ENCODE measurements at regions not wholly inside any gene's neighbourhood (a gene's known extent, or its start where the extent isn't known, plus 50 kb on each side); places are given as distances from the start of the nearest gene placed in this dataset.

- Histone ChIP-seq H3K9me3 (no peaks in the 10 kb centered on the region), H3K27ac (replicated peaks in 1 of 4) (no peak overlapping the region), H3K4me3 (no peak overlapping the region), H3K36me3 (no peaks in the 10 kb centered on the region), H3K4me1 (no peaks in the 10 kb centered on the region), H3K27me3 (no peaks in the 10 kb centered on the region)
- 94% methylated on average over 3 of the region's 3 CpGs for WGBS
- TF ChIP-seq EP300 (IDR thresholded peaks at IDR 0.05) (no peak), POLR2AphosphoS5 (IDR thresholded peaks at IDR 0.05) (no peak), CTCF (IDR thresholded peaks at IDR 0.05) (no peak), POLR2A (IDR thresholded peaks at IDR 0.05; ENCODE audit: low read depth) (no peak)
- DNase-seq (ENCODE audit: extremely low spot score): no peak
- intact Hi-C loops (cut with DNase I): no loop called here
Observed at GRCh38 chr2:181285116-181285515, 172.1 kb upstream of the ITGA4 start.

GRCh38 chr2:181289698-181290097 is 167.5 kb upstream of the ITGA4 start:
- no peaks in the 10 kb centered on the region for H3K4me1 ChIP-seq
- H3K27ac ChIP-seq (replicated peaks in 1 of 4): no peak overlapping the region
- intact Hi-C loops (cut with DNase I): no loop called here
- DNase-seq (ENCODE audit: extremely low spot score): no peak
- no peaks in the 10 kb centered on the region for H3K27me3 ChIP-seq
- TF ChIP-seq EP300 (IDR thresholded peaks at IDR 0.05): no peak
- no peak for TF ChIP-seq POLR2A (IDR thresholded peaks at IDR 0.05; ENCODE audit: low read depth)
- no peak for TF ChIP-seq CTCF (IDR thresholded peaks at IDR 0.05)
- no peak for TF ChIP-seq POLR2AphosphoS5 (IDR thresholded peaks at IDR 0.05)
- H3K9me3 ChIP-seq: peaks cover 0 to 3% (median under 1%) of the 10 kb centered on the region in 4 donors
- H3K4me3 ChIP-seq: no peak overlapping the region
- WGBS: 90% methylated on average over 3 of the region's 3 CpGs
- no peaks in the 10 kb centered on the region for H3K36me3 ChIP-seq

DNA sequence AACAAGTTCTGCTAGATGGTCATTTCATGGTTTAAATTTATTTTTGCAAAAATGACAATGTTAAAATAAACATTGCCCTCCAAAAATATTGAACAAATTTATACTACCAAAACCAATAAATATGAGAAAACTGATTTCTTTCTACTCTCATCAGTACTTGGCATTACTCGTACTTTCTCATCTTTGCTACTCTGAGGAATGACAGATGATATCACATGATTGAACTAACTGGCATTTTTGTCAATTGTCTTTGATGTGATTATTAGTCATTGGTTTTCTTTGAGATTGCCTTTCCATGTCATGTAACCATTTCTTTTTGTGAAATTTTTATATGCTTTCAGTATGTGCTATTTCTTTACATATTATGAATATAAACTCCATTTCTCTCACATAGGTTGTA is 167.0 kb upstream of the ITGA4 start:
- no peak for DNase-seq (ENCODE audit: extremely low spot score)
- H3K4me3 ChIP-seq: no peak overlapping the region
- no peaks in the 10 kb centered on the region for H3K4me1 ChIP-seq
- TF ChIP-seq CTCF (IDR thresholded peaks at IDR 0.05) (no peak), POLR2A (IDR thresholded peaks at IDR 0.05; ENCODE audit: low read depth) (no peak), POLR2AphosphoS5 (IDR thresholded peaks at IDR 0.05) (no peak), EP300 (IDR thresholded peaks at IDR 0.05) (no peak)
- no peak overlapping the region for H3K27ac ChIP-seq (replicated peaks in 1 of 4)
- H3K27me3 ChIP-seq: no peaks in the 10 kb centered on the region
- intact Hi-C loops (cut with DNase I): no loop called here
- 93% methylated on average over 1 of the region's 1 CpG for WGBS
- no peaks in the 10 kb centered on the region for H3K36me3 ChIP-seq
- H3K9me3 ChIP-seq: peaks cover 0 to 7% (median 3%) of the 10 kb centered on the region in 4 donors

DNA sequence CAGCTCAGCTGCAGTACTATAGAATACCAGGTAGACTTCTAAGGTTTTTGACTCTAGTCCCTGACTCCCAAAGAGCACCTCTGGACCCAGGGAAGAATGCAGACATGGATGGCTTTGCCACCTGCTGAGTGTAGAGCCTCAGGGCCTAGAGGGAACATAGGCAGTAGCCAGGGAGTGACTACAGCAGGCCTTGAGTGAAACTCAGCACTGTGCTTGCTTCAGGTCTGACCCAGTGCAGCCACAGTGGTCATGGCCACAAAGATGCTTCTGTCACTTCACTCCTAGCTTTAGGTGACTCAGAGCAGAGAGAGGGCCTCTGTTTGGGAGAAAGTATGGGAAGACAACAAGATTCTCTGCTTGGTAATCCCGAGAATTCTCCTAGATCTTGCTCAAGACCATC is 162.2 kb upstream of the ITGA4 start:
- Histone ChIP-seq H3K27ac (replicated peaks in 1 of 4) (no peak overlapping the region), H3K4me3 (no peak overlapping the region), H3K4me1 (no peaks in the 10 kb centered on the region), H3K27me3 (no peaks in the 10 kb centered on the region), H3K36me3 (no peaks in the 10 kb centered on the region), H3K9me3 (peaks cover 0 to 17% (median 13%) of the 10 kb centered on the region in 4 donors)
- WGBS: 100% methylated on average over 1 of the region's 1 CpG
- no peak for TF ChIP-seq POLR2A (IDR thresholded peaks at IDR 0.05; ENCODE audit: low read depth)
- no peak for TF ChIP-seq EP300 (IDR thresholded peaks at IDR 0.05)
- no peak for TF ChIP-seq CTCF (IDR thresholded peaks at IDR 0.05)
- no peak for TF ChIP-seq POLR2AphosphoS5 (IDR thresholded peaks at IDR 0.05)
- intact Hi-C loops (cut with DNase I): no loop called here
- DNase-seq (ENCODE audit: extremely low spot score): no peak

GRCh38 chr2:181300600-181301291 is 156.4 kb upstream of the ITGA4 start:
- Histone ChIP-seq H3K4me1 (peaks cover 0 to 7% (median 4%) of the 10 kb centered on the region in 4 donors), H3K9me3 (peaks cover 0 to 10% (median 6%) of the 10 kb centered on the region in 4 donors), H3K36me3 (no peaks in the 10 kb centered on the region), H3K27me3 (no peaks in the 10 kb centered on the region), H3K4me3 (no peak overlapping the region), H3K27ac (replicated peaks in 1 of 4) (no peak overlapping the region)
- intact Hi-C loops (cut with DNase I): no loop called here
- 85% methylated on average over 5 of the region's 5 CpGs for WGBS
- no peak for TF ChIP-seq EP300 (IDR thresholded peaks at IDR 0.05)
- TF ChIP-seq POLR2AphosphoS5 (IDR thresholded peaks at IDR 0.05): no peak
- TF ChIP-seq CTCF (IDR thresholded peaks at IDR 0.05): no peak
- TF ChIP-seq POLR2A (IDR thresholded peaks at IDR 0.05; ENCODE audit: low read depth): no peak
- DNase-seq (ENCODE audit: extremely low spot score): no peak

All from esophagus muscularis mucosa (tissue), 4 donors.